IMR-90 (cell line): ENCODE measurements at regions not wholly inside any gene's neighbourhood (a gene's known extent, or its start where the extent isn't known, plus 50 kb on each side); places are given as distances from the start of the nearest gene placed in this dataset.
A peak's percentile ranks its signal among the peaks of the same experiment; 100 is the strongest.

Experiments
- ATAC-seq: fragments of 200-7000 bp; cut with Tn5 transposase; 2 replicates; pipeline ENCODE4 v1.9.1; 2020; ENCODE audit warnings: low read depth, mild to moderate bottlenecking, moderate library complexity
- BruUV-seq: library from RNA; stranded (reverse); fragments of 400-500 nt; replicated peaks from 2 replicates; lab custom pipeline; 2021; lab: Mats Ljungman, UMichigan
- CTCF ChIA-PET: fragments of 300-600 bp; formaldehyde crosslinking; extraction: SDS; loops from one replicate; lab custom pipeline; 2021; ENCODE audit warnings: antibody characterized with exemption; lab: Yijun Ruan, JAX
- POLR2A ChIA-PET: fragments of 300-600 bp; sonication (Branson Sonifier 250); formaldehyde crosslinking; loops from one replicate; lab custom pipeline; 2022; ENCODE audit warnings: antibody characterized with exemption; ENCODE audit not compliant: unreplicated experiment; lab: Charles Lee
- DNase-seq: peaks from one replicate; pipeline ENCODE4 v3.0.0; 2013
- H2AFZ ChIP-seq: replicated peaks from 2 replicates; pipeline ENCODE3; 2013; ENCODE audit warnings: low read length, mild to moderate bottlenecking; ENCODE audit not compliant: poor library complexity
- H2AK5ac ChIP-seq: 2 replicates; pipeline ENCODE4 v1.6.1; 2013; ENCODE audit warnings: low read depth, low read length, inconsistent platforms
- H2AK9ac ChIP-seq: replicated peaks from 2 replicates; pipeline ENCODE3; 2013; ENCODE audit warnings: mild to moderate bottlenecking, low read depth, low read length, moderate library complexity; ENCODE audit not compliant: poor library complexity
- H2BK120ac ChIP-seq: 2 replicates; pipeline ENCODE4 v1.6.1; 2013; ENCODE audit warnings: low read depth, low read length, inconsistent platforms
- H2BK15ac ChIP-seq: 3 replicates; pipeline ENCODE4 v1.6.1; 2013; ENCODE audit warnings: low read depth, low read length, inconsistent platforms
- H2BK20ac ChIP-seq: 2 replicates; pipeline ENCODE4 v1.6.1; 2013; ENCODE audit warnings: low read depth, mild to moderate bottlenecking, inconsistent platforms, low read length, moderate library complexity
- H2BK5ac ChIP-seq: 2 replicates; pipeline ENCODE4 v1.6.1; 2013; ENCODE audit warnings: mild to moderate bottlenecking, low read depth, low read length, inconsistent platforms; ENCODE audit not compliant: poor library complexity, severe bottlenecking
- H3K14ac ChIP-seq: replicated peaks from 2 replicates; pipeline ENCODE4 v1.6.1; 2013; ENCODE audit warnings: low read depth, low read length, inconsistent platforms
- H3K18ac ChIP-seq: 2 replicates; pipeline ENCODE4 v1.6.1; 2013; ENCODE audit warnings: low read depth, low read length, control low read depth
- H3K23ac ChIP-seq: 2 replicates; pipeline ENCODE4 v1.6.1; 2013; ENCODE audit warnings: low read depth, low read length, inconsistent platforms
- H3K27ac ChIP-seq: 2 replicates; pipeline ENCODE4 v1.5.1; 2013; ENCODE audit warnings: mild to moderate bottlenecking, control low read depth, low read length; ENCODE audit not compliant: insufficient read depth
- H3K27me3 ChIP-seq: 2 replicates; pipeline ENCODE4 v1.6.1; 2013; ENCODE audit warnings: low read length; ENCODE audit not compliant: control insufficient read depth, insufficient read depth
- H3K36me3 ChIP-seq: 2 replicates; pipeline ENCODE4 v1.6.1; 2013; ENCODE audit warnings: low read length, mixed read lengths; ENCODE audit not compliant: control insufficient read depth, insufficient read depth
- H3K4ac ChIP-seq: 2 replicates; pipeline ENCODE4 v1.6.1; 2013; ENCODE audit warnings: low read depth, low read length, inconsistent platforms
- H3K4me1 ChIP-seq: 2 replicates; pipeline ENCODE4 v1.6.1; 2013; ENCODE audit warnings: low read length, mixed read lengths; ENCODE audit not compliant: control insufficient read depth, insufficient read depth
- H3K4me2 ChIP-seq: 2 replicates; pipeline ENCODE4 v1.6.1; 2013; ENCODE audit warnings: low read depth, mild to moderate bottlenecking, control low read depth, low read length, moderate library complexity
- H3K4me3 ChIP-seq: 2 replicates; pipeline ENCODE4 v1.5.1; 2013; ENCODE audit warnings: low read depth, mild to moderate bottlenecking, control low read depth, low read length, moderate library complexity; ENCODE audit not compliant: insufficient read depth
- H3K56ac ChIP-seq: 2 replicates; pipeline ENCODE4 v1.6.1; 2013; ENCODE audit warnings: low read length, inconsistent platforms; ENCODE audit not compliant: insufficient read depth; ENCODE audit errors: extremely low read depth
- H3K79me1 ChIP-seq, 2 experiments: 2 replicates each; pipeline ENCODE4 v1.6.1; 2013; ENCODE audit warnings: low read length in 2 of 2, inconsistent platforms in 1 of 2, low read depth in 1 of 2
- H3K9ac ChIP-seq: 2 replicates; pipeline ENCODE4 v1.6.1; 2013; ENCODE audit warnings: low read depth, low read length, control low read depth
- H3K9me1 ChIP-seq: 2 replicates; pipeline ENCODE4 v1.6.1; 2013; ENCODE audit warnings: low read length, inconsistent platforms; ENCODE audit not compliant: insufficient read depth
- H3K9me3 ChIP-seq: 2 replicates; pipeline ENCODE4 v1.6.1; 2013; ENCODE audit warnings: low read length; ENCODE audit not compliant: control insufficient read depth, insufficient read depth
- H4K20me1 ChIP-seq: 2 replicates; pipeline ENCODE4 v1.6.1; 2013; ENCODE audit warnings: low read length, inconsistent platforms; ENCODE audit not compliant: insufficient read depth
- H4K5ac ChIP-seq: 2 replicates; pipeline ENCODE4 v1.6.1; 2013; ENCODE audit warnings: mild to moderate bottlenecking, low read depth, low read length, control low read depth
- H4K8ac ChIP-seq, 2 experiments: 2 replicates each; pipeline ENCODE4 v1.6.1; 2013; ENCODE audit warnings: low read depth in 2 of 2, low read length in 2 of 2, control low read depth in 1 of 2, inconsistent platforms in 1 of 2
- H4K91ac ChIP-seq: 2 replicates; pipeline ENCODE4 v1.6.1; 2013; ENCODE audit warnings: low read depth, low read length, inconsistent platforms; ENCODE audit not compliant: insufficient read depth
- CHD1 ChIP-seq: IDR thresholded peaks from 2 replicates; pipeline ENCODE4 v1.6.1; 2012; ENCODE audit warnings: low read depth, low read length, improper control_type of control experiment
- POLR2A ChIP-seq: IDR thresholded peaks from 2 replicates; pipeline ENCODE4 v1.6.1; 2012; ENCODE audit warnings: mild to moderate bottlenecking, low read depth, low read length
- RAD21 ChIP-seq: IDR thresholded peaks from 2 replicates; pipeline ENCODE4 v1.6.1; 2012; ENCODE audit warnings: low read length, improper control_type of control experiment
- USF2 ChIP-seq: fragments of 150-350 bp; IDR thresholded peaks from 2 replicates; pipeline ENCODE4 v1.6.1; 2017; ENCODE audit warnings: mild to moderate bottlenecking, antibody characterized with exemption, low read length, low read depth
- WGBS, 2 experiments: methylation state at CpG; one replicate each; pipeline versions ENCODE4 v1.1.5 to v1.1.7; 2013; ENCODE audit warnings: missing lambda C conversion rate in 2 of 2; ENCODE audit not compliant: insufficient read length in 1 of 2; ENCODE audit errors: extremely low coverage in 2 of 2; 5-methylcytosine and 5-hydroxymethylcytosine counted together
- dilution Hi-C: fragments of 300-500 bp; cut with HindIII; formaldehyde crosslinking; loops from one replicate; pipeline ENCODE4 v1.14.3; 2018; ENCODE audit warnings: low sequenced_read_pairs; ENCODE audit not compliant: unreplicated experiment
- in situ Hi-C: fragments of 300-500 bp; cut with MboI; formaldehyde crosslinking; loops from 3 replicates; pipeline ENCODE4 v1.14.3; 2019; ENCODE audit warnings: low sequenced_read_pairs, inconsistent platforms, mixed read lengths
- intact Hi-C: fragments of 100-400 bp; cut with micrococcal nuclease; formaldehyde crosslinking; loops from 2 replicates; pipeline ENCODE4 v1.10.0; 2022

GRCh38 chr11:92692826-92693546 lies 276.5 kb upstream of the MTNR1B start:
- H2AK5ac ChIP-seq = no peak overlapping the region
- H3K4me1 ChIP-seq = no peaks in the 10 kb centered on the region
- intact Hi-C loops (no loop called here), dilution Hi-C loops (no loop called here), in situ Hi-C loops (no loop called here)
- no peak overlapping the region for H4K91ac ChIP-seq
- H2BK20ac ChIP-seq = no peak overlapping the region
- no peak overlapping the region for H3K4ac ChIP-seq
- H2AFZ ChIP-seq = no peak overlapping the region
- H3K18ac ChIP-seq = no peak overlapping the region
- DNase-seq (peak; percentile 3), ATAC-seq (no peak)
- H2AK9ac ChIP-seq = no peak overlapping the region
- H4K20me1 ChIP-seq = no peaks in the 10 kb centered on the region
- no peaks in the 10 kb centered on the region for H3K9me3 ChIP-seq
- CTCF ChIA-PET = no interaction called here
- no peaks in the 10 kb centered on the region for H3K27me3 ChIP-seq
- no peak overlapping the region for H3K23ac ChIP-seq
- H3K9ac ChIP-seq = no peak overlapping the region
- no peak overlapping the region for H3K14ac ChIP-seq
- H3K4me3 ChIP-seq = no peak overlapping the region
- WGBS, 2 experiments = no CpG with 5 or more reads among the region's 2 CpGs
- H3K27ac ChIP-seq = no peak overlapping the region
- no peak overlapping the region for H3K56ac ChIP-seq
- no peak overlapping the region for H2BK5ac ChIP-seq
- H3K9me1 ChIP-seq = no peaks in the 10 kb centered on the region
- H4K8ac ChIP-seq = no peak overlapping the region
- H2BK120ac ChIP-seq = no peak overlapping the region
- H2BK15ac ChIP-seq = no peak overlapping the region
- no peak overlapping the region for H3K4me2 ChIP-seq
- H4K5ac ChIP-seq = no peak overlapping the region
- POLR2A ChIA-PET = no interaction called here
- H3K36me3 ChIP-seq = no peaks in the 10 kb centered on the region
- H3K79me1 ChIP-seq = no peaks in the 10 kb centered on the region
- no TSS peak for BruUV-seq
- TF ChIP-seq POLR2A (no peak), RAD21 (no peak), CHD1 (no peak), USF2 (no peak)
